ENCODE measurements at regions not wholly inside any gene's neighbourhood (a gene's known extent, or its start where the extent isn't known, plus 50 kb on each side); places are given as distances from the start of the nearest gene placed in this dataset.

DNA sequence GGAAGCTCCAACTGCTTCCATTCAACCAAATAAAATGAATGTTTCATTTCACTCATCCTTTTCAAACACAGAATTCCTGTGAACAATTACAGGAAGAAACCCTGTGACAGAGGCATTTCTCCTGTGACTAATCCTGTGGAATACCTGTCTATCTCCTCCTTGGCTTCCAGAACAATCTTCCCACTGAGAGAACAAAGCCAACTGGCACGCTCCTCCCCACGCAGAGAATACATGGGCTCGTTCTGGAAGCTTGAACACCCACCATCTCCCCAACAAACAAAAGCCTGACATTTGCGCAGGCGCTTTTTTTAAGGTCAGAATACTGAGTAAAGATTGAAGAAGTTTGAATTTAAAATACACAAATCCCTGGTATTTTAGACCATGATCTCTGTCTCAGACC lies 104.7 kb upstream of the SLC66A3 start:
- DNase-seq = no peak

DNA sequence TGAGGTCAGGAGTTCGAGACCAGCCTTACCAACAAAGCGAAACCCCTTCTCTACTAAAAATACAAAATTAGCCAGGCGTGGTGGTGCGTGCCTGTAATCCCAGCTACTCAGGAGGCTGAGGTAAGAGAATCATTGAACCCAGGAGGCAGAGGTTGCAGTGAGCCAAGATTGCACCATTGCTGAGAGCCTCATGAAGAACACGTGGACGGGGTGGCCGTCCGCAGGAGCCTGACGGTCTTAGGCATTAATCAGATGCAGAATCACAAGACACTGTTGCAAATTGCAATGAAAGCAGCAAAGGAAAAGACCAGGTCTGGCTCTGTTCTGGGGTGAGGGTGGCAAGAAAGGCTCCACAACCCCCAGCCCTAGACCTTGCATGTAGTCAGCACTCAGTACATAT lies 104.0 kb upstream of the SLC66A3 start:
- no peak for DNase-seq

DNA sequence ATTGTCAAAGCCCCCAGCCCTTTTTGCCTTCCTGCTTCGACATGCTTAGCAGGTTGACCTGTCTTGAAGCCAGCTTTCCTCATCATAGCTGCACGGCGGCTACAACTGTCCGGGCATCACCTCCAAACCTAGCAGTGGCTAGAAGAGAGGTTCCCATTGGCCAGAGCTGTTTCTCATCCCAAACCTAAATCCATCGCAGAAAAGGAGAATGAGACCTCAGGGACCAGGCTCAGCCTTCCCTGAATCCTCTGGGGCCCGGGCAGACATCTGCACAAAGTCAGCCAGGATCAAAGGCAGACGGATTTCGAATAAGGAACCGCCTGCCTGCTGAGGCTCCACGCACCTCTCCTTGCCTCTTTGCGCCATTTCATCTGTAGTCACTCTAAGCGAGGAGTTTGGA lies 101.7 kb upstream of the SLC66A3 start:
- no peak for DNase-seq

DNA sequence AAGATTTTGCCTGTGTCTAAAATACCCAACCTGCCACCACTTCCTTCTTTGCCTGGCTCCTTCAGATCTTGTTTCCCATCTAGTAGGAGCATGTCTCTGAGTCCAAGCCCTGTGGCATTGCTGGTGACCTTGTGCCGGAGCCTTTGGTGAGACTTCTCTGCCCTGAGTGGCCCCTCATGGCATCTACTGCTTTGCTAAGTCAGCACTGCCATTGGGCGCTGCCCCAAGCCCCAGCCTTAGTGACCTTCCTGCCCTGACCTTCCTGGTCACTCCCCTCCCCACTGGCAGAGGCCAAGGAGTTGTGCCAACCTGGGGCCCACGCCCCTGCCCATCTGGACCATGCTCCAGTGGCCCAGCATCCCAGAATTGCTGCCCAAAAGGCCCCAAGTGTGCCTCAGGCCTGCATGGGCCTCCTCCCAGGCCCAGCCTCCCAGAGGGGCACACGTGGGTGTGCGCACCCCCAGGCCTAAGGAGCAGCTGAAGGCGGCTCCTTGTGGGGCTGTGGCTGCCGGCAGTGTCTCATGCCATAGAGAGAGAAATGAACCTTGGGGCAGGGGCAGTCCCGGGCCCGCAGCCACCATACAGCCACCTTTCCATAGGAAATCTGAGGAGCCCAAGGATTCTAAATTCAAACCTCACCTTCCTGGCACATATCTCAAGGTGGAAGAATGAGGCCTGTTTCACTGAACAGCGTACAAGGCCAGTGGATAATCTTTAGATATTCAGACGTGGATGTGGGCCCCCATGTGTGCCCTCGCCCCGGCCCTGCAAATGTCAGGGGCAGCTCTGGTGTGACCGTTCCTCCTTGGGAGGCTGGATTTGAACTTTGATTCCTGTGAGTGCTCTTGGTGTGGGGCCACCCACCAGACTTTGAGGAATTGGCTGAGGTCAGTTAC lies 100.2 kb upstream of the SLC66A3 start:
- no peak for DNase-seq

DNA sequence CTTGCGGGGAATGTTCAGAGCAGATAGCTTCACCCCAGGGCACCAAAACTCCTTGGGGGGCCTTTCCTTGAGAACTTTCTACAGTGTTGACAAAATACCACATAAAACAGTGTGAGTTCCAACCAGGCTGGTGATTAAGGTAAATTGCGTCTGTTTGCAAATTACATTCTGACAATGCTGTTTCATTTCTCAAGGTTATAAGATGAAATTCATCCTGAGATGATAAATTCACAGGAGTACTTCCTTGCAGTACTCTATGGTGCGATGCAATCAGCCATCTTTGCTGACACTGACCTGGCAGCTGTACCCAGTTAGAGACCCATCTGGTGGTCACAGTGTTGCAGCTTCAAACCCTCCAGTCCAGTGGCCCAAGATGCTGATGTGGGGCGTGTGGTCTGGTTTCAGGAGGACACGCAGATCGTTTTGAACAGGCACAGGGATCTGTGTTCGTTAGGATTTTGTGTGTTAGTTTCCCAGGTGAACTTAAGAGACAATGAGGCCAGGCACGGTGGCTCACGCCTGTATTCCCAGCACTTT lies 99.5 kb upstream of the SLC66A3 start:
- no peak for DNase-seq

DNA sequence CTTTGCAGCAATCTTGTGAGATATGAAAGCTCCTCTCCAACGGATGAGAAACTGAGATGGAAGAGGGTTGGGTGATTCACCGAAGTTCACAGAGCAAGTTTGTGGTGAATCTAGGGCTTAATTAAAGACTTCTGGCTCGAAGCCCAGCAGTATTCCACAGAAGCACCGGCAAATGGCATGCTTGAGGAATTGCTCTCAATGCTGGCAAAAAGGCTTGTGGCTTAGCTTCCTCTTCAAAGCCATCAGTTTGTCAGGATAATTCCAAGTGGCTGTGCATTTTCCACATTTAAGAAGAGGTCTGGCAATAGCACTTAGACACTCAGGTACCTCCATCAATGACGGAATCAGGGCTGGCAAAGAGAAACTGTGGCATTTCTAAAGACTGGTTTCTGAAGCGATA lies 98.7 kb upstream of the SLC66A3 start:
- peak; percentile 99 for DNase-seq

DNA sequence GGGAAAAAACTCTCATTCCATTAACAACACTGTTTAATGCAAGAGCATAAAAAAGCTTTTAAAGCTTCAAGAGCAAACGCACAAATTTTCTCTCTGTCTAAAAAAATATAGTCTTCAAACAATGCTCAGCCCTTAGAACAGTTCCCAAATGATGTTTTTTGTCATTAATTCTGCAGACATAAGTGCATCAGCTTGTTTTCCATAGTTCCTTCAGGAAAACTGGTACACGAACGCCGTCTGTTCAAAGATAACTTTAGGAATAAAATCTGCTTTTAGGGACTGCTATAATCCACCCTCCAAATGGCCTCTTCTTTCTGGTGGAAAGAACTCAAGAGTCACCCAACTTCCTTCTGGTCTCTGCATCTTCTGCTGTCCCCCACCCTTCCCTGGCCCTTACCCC lies 98.2 kb upstream of the SLC66A3 start:
- DNase-seq = peak; percentile 57

DNA sequence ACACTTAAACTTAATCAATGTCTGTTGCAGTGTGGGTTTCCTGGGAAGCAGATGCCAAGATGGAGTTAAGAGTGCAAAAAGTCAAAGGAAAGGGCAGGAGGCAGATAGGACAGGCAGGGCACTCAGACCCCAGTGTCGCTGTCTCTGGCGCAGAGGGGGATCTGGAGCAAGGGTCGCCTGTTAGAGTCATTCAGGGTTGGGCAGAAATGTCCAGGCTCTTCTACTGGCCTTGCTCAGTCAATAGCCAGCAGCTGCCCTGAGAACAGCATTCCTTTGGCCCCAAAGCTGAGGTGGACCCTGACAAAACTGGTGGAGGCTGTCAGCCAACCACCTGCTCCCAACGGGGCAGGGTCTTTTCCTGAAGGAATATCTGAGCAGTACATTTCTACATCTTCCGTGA lies 97.1 kb upstream of the SLC66A3 start:
- DNase-seq = no peak

DNA sequence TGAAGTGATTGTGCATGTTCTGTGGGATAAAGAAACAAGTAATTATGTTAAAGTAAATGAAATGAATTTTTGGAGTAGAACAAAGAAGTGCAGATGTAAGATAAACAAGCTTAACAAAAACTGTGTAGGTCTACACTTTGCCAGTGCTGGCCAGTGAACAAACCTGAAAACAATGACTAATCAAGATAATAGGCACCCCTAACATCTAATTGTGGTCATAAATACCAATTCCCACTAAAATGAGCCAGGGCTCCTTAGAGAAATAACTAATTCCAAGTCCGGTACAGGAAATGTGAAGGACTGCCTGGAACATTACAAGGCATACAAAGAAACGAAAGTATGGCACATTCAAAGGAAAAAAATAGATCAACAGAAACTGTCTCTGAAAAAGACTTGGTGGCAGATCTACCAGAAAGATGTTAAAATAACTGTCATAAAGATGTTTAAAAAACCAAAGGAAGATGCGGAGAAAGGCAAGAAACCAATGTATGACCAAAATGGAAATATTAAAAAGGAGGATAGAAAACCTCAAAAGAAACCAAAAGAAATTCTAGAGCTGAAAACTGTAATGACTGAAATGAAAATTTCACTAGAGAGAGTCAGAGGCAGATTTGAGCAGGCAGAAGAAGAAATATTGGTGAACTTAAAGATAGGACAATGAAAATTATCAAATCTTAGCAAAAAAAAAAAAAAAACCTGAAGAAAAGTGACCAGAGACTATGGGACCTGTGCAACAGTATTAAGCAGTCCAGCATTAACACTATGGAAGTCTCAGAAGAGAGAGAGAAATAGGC lies 94.7 kb upstream of the SLC66A3 start:
- DNase-seq = no peak

DNA sequence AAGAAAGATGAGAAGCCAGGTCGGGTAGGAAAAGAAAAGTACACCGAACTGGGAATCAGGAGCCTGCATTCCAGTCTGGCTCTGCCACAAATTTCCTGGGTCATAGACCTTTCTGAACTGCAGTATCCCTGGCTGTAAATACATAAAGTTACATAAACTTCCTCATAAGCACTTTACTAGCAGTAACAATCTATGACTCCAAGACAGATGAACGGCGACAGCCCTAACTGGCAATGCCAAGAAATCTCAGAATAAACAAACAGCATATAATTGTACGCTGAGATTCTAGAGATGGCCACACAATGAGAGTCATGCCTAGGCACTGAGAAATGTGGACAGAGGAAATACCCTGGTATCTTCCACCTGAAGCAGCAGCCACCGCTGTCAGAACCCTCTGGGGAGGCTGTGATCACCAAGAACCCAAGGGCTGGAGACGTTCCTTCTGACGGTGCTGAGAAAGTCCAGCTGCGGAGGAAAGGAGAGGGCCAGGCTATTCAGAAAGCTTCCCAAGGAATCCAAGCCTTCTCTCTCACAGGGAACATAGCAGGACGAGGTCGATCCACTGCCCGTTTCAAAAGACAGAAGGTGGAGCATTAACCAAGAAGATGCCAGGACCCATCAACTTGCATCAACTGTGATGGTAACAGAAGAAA lies 89.3 kb upstream of the SLC66A3 start:
- DNase-seq = no peak

DNA sequence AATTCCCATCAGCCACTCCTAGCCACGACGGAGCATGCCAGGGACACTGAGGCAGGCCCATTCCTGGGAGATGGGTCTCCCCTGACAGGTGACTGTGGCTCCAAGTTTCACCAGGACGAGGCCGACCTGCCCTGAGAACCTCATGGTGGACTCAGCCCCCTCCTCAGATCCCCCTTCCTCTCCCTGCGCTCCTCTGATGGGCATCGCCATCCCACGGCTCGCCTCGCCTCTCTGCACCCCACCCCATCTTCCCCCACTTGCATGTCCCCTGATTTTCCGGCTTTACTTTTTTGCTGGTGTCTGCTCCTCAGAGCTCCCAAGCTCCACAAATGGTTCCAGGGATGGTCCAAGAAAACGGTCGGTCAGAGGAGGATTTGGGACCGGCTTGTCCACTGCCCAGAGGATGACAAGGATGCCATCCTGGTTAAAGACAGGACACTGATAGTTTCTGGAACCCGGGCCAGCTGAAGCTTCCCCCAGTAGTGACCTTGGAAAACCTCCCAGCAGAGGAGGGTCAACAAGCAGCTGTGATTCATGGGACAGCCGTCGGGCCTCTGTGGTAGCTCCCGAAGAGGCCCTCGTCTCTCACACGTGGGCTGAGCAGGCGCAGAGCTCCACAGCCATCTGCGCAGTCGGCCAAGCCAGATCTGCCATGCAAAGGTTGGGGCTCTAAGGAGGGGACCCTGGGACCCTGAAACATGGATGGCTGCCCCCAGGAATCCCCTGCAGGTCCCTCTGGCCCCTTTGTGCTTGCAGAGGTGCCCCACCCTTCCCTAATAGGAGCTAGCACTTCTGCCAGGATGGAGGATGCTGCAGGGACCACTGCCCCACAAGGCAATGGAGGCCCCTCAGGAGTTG lies 87.8 kb upstream of the SLC66A3 start:
- DNase-seq = no peak

DNA sequence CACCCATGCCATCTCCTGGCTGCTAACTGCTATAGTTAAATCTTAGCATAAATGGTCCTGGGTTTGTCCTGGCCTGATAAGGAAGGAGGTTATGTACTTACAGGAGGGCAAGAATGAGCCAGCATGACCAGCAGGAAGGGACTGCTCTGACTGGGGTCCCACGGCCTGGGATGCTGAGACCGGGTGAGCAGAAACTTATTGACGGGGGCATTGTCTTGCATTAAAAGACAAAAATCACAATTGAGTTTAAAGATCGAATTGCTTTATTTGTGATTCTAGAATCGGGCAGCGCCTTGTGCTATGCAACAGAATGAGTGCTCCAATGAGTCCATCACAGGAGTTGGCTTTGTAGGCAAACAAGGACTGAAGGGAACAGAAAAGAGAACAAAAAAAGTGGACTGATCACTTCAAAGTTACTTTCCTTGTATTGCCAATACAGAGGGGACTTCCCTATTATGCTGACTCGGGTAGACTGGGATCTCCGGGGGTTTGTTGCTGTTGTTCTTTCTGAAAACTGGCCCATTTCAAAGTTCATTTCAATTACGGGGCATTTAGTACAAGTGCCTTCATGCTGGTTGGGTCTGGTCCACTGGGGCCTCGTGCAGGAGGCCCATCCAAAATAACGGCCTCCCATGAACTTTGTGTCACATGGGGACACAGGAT lies 87.1 kb upstream of the SLC66A3 start:
- DNase-seq = no peak

DNA sequence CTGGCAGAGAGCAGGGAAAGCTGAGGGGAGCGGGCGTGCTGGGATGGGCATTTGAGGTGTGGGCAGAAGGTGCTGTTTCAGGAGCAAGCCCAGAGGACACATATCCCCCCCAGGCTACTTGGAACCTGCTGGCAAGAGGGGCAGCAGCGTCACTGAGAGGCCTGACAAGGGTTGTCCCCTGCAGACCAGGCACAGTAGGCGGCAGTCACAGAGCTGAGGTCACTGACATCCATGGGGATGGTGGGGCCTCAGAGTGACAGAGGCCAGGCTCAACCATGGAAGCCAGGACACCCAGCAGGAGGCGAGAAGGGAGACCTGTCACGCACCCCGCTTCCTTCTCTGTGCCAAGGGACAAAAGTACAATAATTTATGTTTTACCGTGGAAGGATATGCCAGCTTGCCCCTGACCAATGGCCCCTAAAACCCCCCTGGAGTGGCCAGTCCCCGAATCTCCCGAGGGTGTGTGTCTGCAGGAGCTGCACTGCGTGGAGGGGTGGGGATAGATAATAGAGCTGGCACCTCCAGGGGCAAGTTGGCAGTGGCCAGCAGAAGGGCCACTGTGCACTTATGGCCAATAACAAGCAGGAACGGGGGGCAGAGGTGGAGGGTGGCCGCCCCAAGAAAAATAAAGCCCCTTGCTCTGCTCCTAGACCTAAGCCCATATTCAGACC lies 86.3 kb upstream of the SLC66A3 start:
- DNase-seq = no peak

DNA sequence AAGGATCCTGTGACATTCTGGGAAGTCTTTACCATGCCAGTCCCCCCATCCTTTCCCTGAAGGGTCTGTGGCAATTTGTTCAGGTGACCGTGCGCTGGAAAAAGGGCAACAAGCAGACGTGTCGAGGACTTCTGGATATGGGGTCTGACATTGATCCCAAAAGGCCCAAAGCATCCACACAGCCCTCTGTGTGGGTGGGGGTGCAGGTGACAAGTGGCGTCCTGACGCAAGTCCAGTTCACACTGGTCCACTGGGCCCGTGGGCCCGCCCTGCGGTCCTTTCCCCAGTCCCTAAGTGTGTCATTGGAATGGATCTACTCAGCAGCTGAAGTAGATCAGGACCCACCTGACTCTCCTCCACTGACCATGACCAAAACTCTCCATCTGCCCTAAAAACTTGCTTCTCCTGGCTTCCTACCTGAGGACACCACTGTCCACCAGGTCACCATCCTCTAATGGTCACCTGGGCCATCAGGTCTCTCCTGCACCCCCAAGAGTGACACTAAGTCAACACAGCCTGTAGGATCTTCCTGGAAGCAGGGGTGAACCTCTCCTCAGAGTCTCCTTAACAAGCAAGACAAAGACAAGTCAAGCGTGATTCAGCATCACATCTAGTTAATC lies 85.6 kb upstream of the SLC66A3 start:
- DNase-seq = no peak

DNA sequence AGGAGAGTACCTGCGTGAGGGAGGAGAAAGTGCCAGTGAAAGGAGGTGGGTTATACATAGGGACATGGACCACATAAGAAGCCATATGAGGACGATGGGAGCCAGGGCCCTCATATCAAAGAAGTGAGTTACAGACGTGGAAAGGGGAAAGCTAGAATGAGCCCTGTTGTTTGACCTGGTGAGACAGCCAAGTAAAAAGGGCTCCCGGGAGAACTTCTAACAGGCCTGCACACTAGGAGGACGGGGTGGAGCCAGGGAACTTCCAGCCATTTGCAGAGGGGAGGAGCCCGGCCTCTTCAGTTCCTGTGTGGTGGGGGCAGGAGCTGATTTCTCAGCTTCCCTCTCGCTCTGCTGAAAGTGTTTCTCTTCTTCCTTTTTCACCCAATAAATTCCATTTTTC lies 84.1 kb upstream of the SLC66A3 start:
- DNase-seq = no peak

DNA sequence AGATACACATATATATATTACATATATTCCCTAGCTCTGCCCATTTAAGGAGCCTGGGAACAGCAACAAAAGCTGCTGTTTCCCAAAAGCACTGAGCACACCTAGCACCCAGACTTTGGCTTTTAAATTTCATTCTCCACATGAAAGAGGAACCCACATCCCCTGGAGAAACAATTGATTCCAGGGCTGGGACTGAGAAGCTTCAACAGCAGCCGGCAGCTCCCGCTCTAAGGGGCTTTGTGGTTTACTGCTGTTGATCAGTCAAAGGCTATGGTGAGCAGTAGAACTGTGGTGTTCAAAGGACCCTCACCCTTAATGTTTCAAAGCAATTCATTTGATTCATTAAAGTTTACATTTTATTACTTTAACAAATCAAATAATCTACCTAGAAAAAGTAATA lies 83.3 kb upstream of the SLC66A3 start:
- no peak for DNase-seq

DNA sequence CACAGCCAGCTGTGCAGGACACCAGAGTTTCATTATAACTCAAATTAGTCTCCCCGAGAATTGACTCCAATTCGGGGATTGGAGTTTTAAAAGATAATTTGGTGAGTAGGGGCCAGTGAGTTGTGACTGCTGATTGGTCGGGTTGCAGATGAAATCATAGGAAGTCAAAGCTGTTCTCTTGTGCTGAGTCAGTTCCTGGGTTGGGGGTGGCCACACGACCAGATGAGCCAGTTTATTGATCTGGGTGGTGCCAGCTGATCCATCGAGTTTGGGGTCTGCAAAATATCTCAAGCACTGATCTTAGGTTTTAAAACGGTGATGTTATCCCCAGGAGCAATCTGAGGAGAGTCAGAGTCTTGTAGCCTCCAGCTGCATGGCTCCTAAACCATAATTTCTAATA lies 82.7 kb upstream of the SLC66A3 start:
- DNase-seq = no peak

DNA sequence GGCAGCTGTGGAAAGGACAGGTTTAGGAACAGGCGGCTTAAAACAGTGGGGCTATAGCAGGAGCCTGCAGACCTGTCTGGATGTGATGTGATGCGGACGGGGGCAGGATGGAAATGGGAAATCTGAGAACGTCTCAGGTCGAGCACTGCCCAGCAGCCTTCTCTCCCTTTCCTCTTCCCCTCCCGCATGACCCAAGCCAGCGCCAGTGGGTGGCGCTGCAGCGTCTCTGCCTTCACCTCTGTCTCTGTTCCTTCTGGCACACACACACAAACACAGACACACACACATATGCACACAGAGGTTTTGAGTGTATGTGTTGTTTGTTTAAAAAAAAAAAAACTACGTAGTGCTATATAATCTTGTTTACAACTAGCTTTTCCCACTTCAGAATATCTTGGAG lies 82.0 kb upstream of the SLC66A3 start:
- DNase-seq = no peak

DNA sequence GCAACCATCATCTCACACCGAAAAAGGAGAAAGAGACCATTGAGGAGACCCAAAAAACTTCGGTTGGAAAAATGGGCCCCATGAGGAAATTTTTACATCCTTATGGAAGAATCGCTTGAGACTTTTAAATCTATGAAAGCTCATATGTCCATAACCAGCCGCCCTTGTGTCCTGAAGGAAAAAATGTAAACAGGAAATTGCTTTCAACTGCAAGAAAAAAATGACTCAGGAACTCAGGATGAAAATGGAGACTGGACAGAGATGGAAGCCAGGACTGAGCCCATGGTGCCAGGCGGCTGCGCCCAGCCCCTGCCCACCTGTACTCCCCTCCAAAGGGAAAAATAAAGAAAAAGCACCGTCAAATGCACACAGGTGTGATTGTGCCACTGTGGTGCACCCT lies 81.5 kb upstream of the SLC66A3 start:
- DNase-seq = no peak

DNA sequence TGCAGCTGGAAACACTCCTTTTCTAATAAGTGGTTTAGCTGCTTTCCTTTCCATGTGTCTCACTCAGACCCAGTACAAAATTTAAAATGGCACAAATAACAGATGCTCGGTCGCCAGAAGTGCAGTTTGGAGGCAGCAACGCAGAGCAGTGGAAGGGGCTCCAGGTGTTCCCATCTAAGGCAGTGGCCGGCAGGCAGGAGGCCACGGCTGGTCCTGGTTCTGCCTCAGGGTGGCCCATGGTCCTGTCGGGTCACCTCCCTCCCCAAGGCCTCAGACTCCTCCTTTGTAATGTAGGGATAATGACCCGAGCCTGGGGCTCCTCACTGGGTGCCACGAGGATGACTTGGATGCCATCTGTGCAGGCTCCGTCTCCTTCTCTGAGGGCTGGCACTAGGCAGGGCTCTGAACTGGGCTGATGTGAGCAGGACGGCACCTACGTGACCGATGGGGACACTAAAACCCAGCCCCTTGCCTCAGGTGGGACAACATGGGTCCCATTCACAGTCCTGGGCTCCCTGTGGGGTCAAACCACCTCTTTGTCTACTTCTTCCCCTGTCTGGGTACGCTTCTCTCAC lies 80.9 kb upstream of the SLC66A3 start:
- DNase-seq = no peak

DNA sequence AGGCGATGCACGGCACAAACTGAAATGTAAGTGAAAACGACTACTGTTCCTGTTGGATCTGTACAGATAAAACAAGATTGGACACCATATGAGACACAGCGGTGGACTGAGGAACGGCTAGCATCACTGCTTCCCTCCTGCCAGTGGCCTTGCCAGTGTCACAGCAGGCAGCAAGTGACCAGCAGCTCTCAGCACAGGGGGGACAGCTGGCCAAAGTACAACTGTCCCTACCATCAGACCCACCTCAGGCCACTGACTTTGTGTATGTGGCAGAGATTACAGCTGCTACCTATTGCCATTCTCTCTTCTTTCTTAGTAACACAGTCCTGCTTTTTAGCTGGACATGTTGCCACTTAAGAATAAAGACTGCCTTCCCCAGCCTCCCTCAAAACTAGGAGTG lies 80.0 kb upstream of the SLC66A3 start:
- no peak for DNase-seq
